NT2/D1 (cell line): ENCODE measurements at regions not wholly inside any gene's neighbourhood (a gene's known extent, or its start where the extent isn't known, plus 50 kb on each side); places are given as distances from the start of the nearest gene placed in this dataset.

Experiments
- SUZ12 ChIP-seq: IDR thresholded peaks from 2 replicates; pipeline ENCODE4 v1.6.1; 2011; ENCODE audit not compliant: insufficient read length, insufficient read depth; ENCODE audit errors: extremely low read depth
- ZNF274 ChIP-seq: IDR thresholded peaks from 2 replicates; pipeline ENCODE4 v1.6.1; 2011; ENCODE audit warnings: mild to moderate bottlenecking, low read depth, low read length

- TF ChIP-seq SUZ12 (no peak), ZNF274 (no peak)
These were observed 133.2 kb downstream of the MAP3K21 start for GRCh38 chr1:233460692-233461091.
